DND-41 (cell line): ENCODE measurements at regions not wholly inside any gene's neighbourhood (a gene's known extent, or its start where the extent isn't known, plus 50 kb on each side); places are given as distances from the start of the nearest gene placed in this dataset.
A peak's percentile ranks its signal among the peaks of the same experiment; 100 is the strongest.

Source experiments
- ATAC-seq: fragments of 200-7000 bp; cut with Tn5 transposase; 3 replicates; pipeline ENCODE4 v1.9.1; 2021; ENCODE audit warnings: low read depth; ENCODE audit not compliant: insufficient read depth
- DNase-seq: peaks from one replicate; pipeline ENCODE4 v3.0.0-alpha.2; 2020
- H2AFZ ChIP-seq: 2 replicates; pipeline ENCODE4 v1.6.0; 2012; ENCODE audit warnings: low read depth, low read length
- H3K27ac ChIP-seq: 2 replicates; pipeline ENCODE4 v1.5.1; 2012; ENCODE audit warnings: low read length, inconsistent platforms
- H3K27me3 ChIP-seq: fragments of 200-600 bp; sonication (generic); 2 replicates; pipeline ENCODE4 v1.6.0; 2012; ENCODE audit warnings: low read length, mild to moderate bottlenecking, inconsistent platforms; ENCODE audit not compliant: insufficient read depth, poor library complexity
- H3K36me3 ChIP-seq: 2 replicates; pipeline ENCODE4 v1.5.1; 2012; ENCODE audit warnings: low read length, inconsistent platforms; ENCODE audit not compliant: insufficient read depth
- H3K4me1 ChIP-seq: 2 replicates; pipeline ENCODE4 v1.5.1; 2012; ENCODE audit warnings: mild to moderate bottlenecking, low read length; ENCODE audit not compliant: insufficient read depth
- H3K4me2 ChIP-seq: 2 replicates; pipeline ENCODE4 v1.6.0; 2012; ENCODE audit warnings: mild to moderate bottlenecking, moderate library complexity, low read length, inconsistent platforms; ENCODE audit not compliant: insufficient read depth
- H3K4me3 ChIP-seq, 2 experiments: fragments of 200-600 bp in 1 of 2; shearing (Covaris generic) in 1 of 2; 2 replicates each; pipeline ENCODE4 v1.5.1; 2012 to 2016; ENCODE audit warnings: inconsistent platforms in 2 of 2, low read length in 2 of 2, mild to moderate bottlenecking in 2 of 2, low read depth in 1 of 2, moderate library complexity in 1 of 2
- H3K79me2 ChIP-seq: 2 replicates; pipeline ENCODE4 v1.6.0; 2012; ENCODE audit warnings: low read length, inconsistent platforms; ENCODE audit not compliant: insufficient read depth
- H3K9ac ChIP-seq: 2 replicates; pipeline ENCODE4 v1.6.0; 2012; ENCODE audit warnings: low read depth, mild to moderate bottlenecking, inconsistent platforms, low read length, moderate library complexity
- H3K9me3 ChIP-seq: 2 replicates; pipeline ENCODE4 v1.5.1; 2012; ENCODE audit warnings: low read length, moderate library complexity, mild to moderate bottlenecking, inconsistent platforms; ENCODE audit not compliant: insufficient read depth, severe bottlenecking
- H4K20me1 ChIP-seq: 2 replicates; pipeline ENCODE4 v1.6.0; 2012; ENCODE audit warnings: low read length; ENCODE audit not compliant: insufficient read depth
- CTCF ChIP-seq: IDR thresholded peaks from 2 replicates; pipeline ENCODE4 v1.5.1; 2012; ENCODE audit warnings: borderline replicate concordance, low read length, moderate library complexity, mild to moderate bottlenecking; ENCODE audit not compliant: poor library complexity, severe bottlenecking; ENCODE audit errors: extremely low read depth
- EZH2 ChIP-seq: IDR thresholded peaks from 3 replicates; pipeline ENCODE4 v1.6.1; 2012; ENCODE audit warnings: borderline replicate concordance, low read depth, mild to moderate bottlenecking, moderate library complexity, low read length, inconsistent platforms; ENCODE audit not compliant: severe bottlenecking

GRCh38 chr22:48665311-48665995 lies 1162.2 kb downstream of the BRD1 start:
- peaks cover 18% of the 10 kb centered on the region for H3K9me3 ChIP-seq
- H3K36me3 ChIP-seq, result no peaks in the 10 kb centered on the region

DNA sequence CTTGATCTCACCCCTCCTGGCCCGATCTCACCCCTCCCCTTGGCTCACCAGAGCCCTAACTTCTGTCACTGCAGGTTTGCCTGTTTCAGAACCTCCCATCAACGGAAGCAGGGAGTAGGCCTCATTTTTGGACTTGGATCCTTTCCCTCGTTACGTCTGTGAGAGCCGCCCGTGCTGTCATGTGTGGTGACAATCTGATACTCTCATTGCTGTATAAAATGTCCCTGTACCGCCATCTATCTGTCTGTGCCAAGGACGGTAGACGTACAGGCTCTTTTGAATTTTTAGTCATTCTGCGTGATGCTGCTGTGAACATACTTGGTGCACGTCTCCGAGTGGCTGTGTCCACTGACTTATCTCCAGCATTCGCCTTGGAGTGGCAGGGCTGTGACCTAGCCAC lies 1163.1 kb downstream of the BRD1 start:
- H4K20me1 ChIP-seq, result no peaks in the 10 kb centered on the region

More at GRCh38 chr22:48665311-48665995, 1162.2 kb downstream of the BRD1 start:
- Histone ChIP-seq H3K27ac (no peak overlapping the region), H4K20me1 (no peaks in the 10 kb centered on the region), H3K79me2 (no peaks in the 10 kb centered on the region), H3K4me2 (no peak overlapping the region), H3K9ac (no peak overlapping the region), H3K4me3 (no peak overlapping the region), H2AFZ (no peak overlapping the region), H3K27me3 (no peaks in the 10 kb centered on the region), H3K4me1 (no peaks in the 10 kb centered on the region)
- DNase-seq, result no peak
- no peak for ATAC-seq
- no peak for TF ChIP-seq EZH2
- TF ChIP-seq CTCF, result no peak

GRCh38 chr22:48663297-48663696 lies 1164.4 kb downstream of the BRD1 start:
- ATAC-seq (no peak), DNase-seq (no peak)
- TF ChIP-seq CTCF, result peak; percentile 65
- TF ChIP-seq EZH2, result no peak
- Histone ChIP-seq H2AFZ (no peak overlapping the region), H3K36me3 (no peaks in the 10 kb centered on the region), H3K79me2 (no peaks in the 10 kb centered on the region), H3K27ac (no peak overlapping the region), H3K9me3 (peaks cover 10% of the 10 kb centered on the region), H3K4me1 (no peaks in the 10 kb centered on the region), H3K9ac (no peak overlapping the region), H3K27me3 (no peaks in the 10 kb centered on the region), H3K4me3 (no peak overlapping the region), H3K4me2 (no peak overlapping the region), H4K20me1 (no peaks in the 10 kb centered on the region)

More for the DNA sequence above, 1163.1 kb downstream of the BRD1 start:
- no peak for ATAC-seq
- no peak overlapping the region for H3K4me2 ChIP-seq
- no peaks in the 10 kb centered on the region for H3K79me2 ChIP-seq
- TF ChIP-seq CTCF, result no peak
- TF ChIP-seq EZH2, result no peak
- H3K4me1 ChIP-seq, result no peaks in the 10 kb centered on the region
- DNase-seq, result no peak
- no peaks in the 10 kb centered on the region for H3K27me3 ChIP-seq
- H3K36me3 ChIP-seq, result no peaks in the 10 kb centered on the region
- H3K9me3 ChIP-seq, result peaks cover 12% of the 10 kb centered on the region
- no peak overlapping the region for H3K9ac ChIP-seq
- H3K27ac ChIP-seq, result no peak overlapping the region
- no peak overlapping the region for H3K4me3 ChIP-seq
- H2AFZ ChIP-seq, result no peak overlapping the region
